ENCODE measurements at regions not wholly inside any gene's neighbourhood (a gene's known extent, or its start where the extent isn't known, plus 50 kb on each side); places are given as distances from the start of the nearest gene placed in this dataset.
"Not testable (repeated sequence)": the region's sequence is repeated elsewhere in the genome, so short reads cannot be mapped to it uniquely, and the experiment has no call there.

DNA sequence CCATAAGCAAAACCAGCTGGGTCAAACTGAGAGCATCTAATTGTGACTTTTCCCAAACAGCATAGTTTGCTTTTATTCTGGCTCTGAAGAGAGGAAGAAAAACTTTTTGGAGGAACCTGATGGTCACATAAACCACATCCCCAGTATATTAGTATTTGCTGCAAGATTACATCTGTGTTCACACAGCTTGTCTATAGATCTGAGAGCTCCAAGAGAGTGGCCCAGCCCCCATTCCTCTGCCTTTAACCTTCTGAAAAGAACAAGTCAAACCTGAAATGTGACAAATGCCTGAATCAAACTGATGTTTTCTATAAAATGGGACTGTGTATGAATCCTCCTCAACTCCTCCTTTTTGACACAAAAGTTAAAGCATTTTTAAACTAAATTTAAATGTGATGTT is 435.2 kb downstream of the ZNF479 start:
- H3K4me3 ChIP-seq (replicated peaks; ENCODE audit: low read depth, low read length); DNase-seq (ENCODE audit: low read depth): not testable (repeated sequence)

DNA sequence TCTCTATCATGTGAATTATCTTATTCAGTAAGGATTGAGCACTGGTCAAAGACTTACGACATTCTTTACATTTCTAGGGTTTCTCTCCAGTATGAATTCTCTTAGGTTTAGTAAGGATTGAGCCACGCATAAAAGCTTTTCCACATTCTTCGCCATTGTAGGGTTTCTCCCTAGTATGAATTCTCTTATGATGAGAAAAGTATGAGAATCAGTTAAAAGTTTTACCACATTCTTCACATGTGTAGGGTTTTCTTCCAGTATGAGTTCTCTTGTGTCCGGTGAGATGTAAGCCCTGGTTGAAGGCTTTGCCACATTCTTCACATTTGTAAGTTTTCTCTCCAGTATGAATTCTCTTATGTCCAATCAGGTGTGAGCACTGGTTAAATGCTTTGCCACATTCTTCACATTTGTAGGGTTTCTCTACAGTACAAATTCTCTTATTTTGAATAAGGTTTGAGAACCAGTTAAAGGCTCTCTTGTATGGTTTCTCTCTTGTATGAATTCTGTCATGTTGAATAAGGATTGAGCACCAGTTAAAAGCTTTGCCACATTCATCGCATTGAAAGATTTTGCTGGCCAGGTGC is 445.9 kb downstream of the ZNF479 start:
- no peak overlapping the region for H3K4me3 ChIP-seq (replicated peaks; ENCODE audit: low read depth, low read length)
- no peak for DNase-seq (ENCODE audit: low read depth)
- TF ChIP-seq, protein P1, sequence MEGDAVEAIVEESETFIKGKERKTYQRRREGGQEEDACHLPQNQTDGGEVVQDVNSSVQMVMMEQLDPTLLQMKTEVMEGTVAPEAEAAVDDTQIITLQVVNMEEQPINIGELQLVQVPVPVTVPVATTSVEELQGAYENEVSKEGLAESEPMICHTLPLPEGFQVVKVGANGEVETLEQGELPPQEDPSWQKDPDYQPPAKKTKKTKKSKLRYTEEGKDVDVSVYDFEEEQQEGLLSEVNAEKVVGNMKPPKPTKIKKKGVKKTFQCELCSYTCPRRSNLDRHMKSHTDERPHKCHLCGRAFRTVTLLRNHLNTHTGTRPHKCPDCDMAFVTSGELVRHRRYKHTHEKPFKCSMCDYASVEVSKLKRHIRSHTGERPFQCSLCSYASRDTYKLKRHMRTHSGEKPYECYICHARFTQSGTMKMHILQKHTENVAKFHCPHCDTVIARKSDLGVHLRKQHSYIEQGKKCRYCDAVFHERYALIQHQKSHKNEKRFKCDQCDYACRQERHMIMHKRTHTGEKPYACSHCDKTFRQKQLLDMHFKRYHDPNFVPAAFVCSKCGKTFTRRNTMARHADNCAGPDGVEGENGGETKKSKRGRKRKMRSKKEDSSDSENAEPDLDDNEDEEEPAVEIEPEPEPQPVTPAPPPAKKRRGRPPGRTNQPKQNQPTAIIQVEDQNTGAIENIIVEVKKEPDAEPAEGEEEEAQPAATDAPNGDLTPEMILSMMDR (IDR thresholded peaks at IDR 0.05; ENCODE audit: low read length, missing control alignments): no peak

GRCh38 chr7:56639173-56639746 is 493.0 kb downstream of the ZNF479 start:
- DNase-seq (ENCODE audit: low read depth): no peak
- no peak overlapping the region for H3K4me3 ChIP-seq (replicated peaks; ENCODE audit: low read depth, low read length)
- TF ChIP-seq, protein P1 (IDR thresholded peaks at IDR 0.05; ENCODE audit: low read length, missing control alignments): no peak

DNA sequence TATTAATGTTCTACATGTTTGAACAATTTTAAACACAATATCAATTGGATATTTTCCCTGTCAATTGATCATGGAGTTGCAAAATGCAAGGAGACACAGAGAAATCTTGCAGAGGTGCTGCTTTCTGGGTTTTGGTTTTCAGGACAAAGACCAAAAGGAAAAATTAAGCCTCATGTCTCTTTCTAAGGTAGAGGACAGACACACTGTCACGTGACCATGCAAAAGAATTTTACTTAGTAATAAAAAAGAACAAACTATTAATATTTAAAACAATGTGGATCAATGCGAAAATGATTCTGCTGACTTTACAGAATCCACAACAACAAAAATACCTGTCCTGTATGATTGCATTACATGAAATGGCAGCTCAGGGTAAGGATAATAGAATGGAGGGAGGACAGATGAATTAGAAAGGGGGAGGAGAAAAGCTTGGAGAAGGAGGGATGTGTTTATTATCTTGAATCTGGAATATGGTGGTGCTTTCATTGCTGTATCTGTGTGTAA is 493.7 kb upstream of the NUPR2 start:
- TF ChIP-seq, protein P1 (IDR thresholded peaks at IDR 0.05; ENCODE audit: low read length, missing control alignments): no peak
- no peak overlapping the region for H3K4me3 ChIP-seq (replicated peaks; ENCODE audit: low read depth, low read length)
- DNase-seq (ENCODE audit: low read depth): no peak

DNA sequence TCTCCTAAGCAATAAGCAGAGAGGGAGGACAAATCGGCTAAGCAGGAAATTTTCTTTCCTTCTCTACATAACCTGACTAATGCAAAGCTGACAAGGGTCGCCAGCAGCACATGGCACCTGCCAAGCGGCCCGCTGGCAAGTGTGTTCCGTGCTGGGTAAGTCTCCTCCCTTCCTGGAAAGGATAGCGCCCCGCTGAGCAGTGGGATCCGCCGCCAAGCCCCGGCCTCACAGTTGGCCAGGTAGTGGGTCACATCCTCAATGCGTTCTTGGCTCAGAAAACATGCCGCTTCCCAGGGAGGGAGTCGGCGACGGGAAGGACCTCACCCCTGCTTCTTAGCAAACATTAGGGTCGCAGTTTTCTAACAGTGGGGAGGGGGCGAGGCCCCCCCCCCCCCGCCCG is 488.9 kb upstream of the NUPR2 start:
- H3K4me3 ChIP-seq (replicated peaks; ENCODE audit: low read depth, low read length): no peak overlapping the region
- no peak for DNase-seq (ENCODE audit: low read depth)
- TF ChIP-seq, protein P1 (IDR thresholded peaks at IDR 0.05; ENCODE audit: low read length, missing control alignments): no peak

DNA sequence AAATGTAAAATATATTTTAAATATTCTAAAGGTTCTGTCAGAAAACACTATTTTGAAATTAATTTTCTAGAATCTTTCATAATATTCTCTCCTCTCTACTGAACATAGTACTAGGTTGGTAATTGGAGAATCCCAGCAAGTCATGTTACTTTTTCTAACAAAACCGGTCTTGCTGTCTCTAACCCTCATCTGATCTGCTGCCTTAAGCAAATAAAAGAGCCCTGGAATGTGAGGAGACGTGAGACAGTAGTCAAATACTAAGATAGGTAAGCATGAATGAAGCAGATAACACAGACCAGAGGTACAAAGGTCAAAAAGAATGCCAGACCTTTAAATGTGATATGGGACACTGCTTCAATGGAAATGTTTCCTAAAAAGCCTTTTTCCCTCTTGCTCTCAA is 462.4 kb upstream of the NUPR2 start:
- H3K4me3 ChIP-seq (replicated peaks; ENCODE audit: low read depth, low read length): no peak overlapping the region
- no peak for DNase-seq (ENCODE audit: low read depth)
- TF ChIP-seq, protein P1 (IDR thresholded peaks at IDR 0.05; ENCODE audit: low read length, missing control alignments): no peak

GRCh38 chr7:56570968-56571367 is 454.8 kb upstream of the NUPR2 start:
- TF ChIP-seq, protein P1 (IDR thresholded peaks at IDR 0.05; ENCODE audit: low read length, missing control alignments): no peak
- no peak overlapping the region for H3K4me3 ChIP-seq (replicated peaks; ENCODE audit: low read depth, low read length)
- no peak for DNase-seq (ENCODE audit: low read depth)
